GM04504 (cell line): ENCODE measurements at regions not wholly inside any gene's neighbourhood (a gene's known extent, or its start where the extent isn't known, plus 50 kb on each side); places are given as distances from the start of the nearest gene placed in this dataset.

ENCODE experiments used
- DNase-seq: peaks from one replicate; pipeline ENCODE4 v3.0.0-alpha.2; 2012; ENCODE audit warnings: low read depth

DNA sequence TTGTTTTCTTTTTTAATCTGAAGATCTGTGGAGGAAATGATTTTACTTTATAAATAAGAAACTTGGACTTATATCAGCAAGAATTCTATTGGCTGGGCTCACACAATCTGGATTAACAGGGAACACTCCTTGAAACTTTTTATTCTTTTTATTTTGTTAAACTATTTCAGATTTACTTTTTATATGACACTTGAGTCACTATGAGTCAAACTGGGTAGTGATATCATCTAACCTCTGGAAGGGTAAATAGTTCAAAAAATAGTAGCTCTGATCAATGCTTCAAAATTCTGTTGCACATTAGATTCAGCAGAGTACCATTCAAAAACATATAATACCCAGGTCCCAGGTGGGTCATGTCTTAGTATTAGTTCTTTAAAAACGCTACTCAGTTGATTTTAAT is 55.1 kb upstream of the NBEA start:
- no peak for DNase-seq
